PC-9 (cell line): ENCODE measurements at regions not wholly inside any gene's neighbourhood (a gene's known extent, or its start where the extent isn't known, plus 50 kb on each side); places are given as distances from the start of the nearest gene placed in this dataset.

ENCODE experiments used
- BruUV-seq: library from RNA; stranded (reverse); fragments of 400-500 nt; replicated peaks from 2 replicates; lab custom pipeline; 2021; lab: Mats Ljungman, UMichigan
- CTCF ChIA-PET: fragments of 300-600 bp; sonication (Branson Sonifier 250); formaldehyde crosslinking; loops from one replicate; lab custom pipeline; 2022; ENCODE audit warnings: antibody characterized with exemption; lab: Charles Lee
- POLR2A ChIA-PET: fragments of 300-600 bp; sonication (Branson Sonifier 250); formaldehyde crosslinking; loops from one replicate; lab custom pipeline; 2022; ENCODE audit warnings: antibody characterized with exemption; ENCODE audit not compliant: unreplicated experiment; lab: Charles Lee
- DNase-seq, 2 experiments: peaks; one replicate each; pipeline versions ENCODE4 v3.0.0 to v3.0.0-alpha.2; 2015 to 2022; ENCODE audit warnings: mixed read lengths in 1 of 2
- H2AFZ ChIP-seq: fragments of 200-600 bp; sonication (generic); 2 replicates; pipeline ENCODE4 v1.8.1; 2017; ENCODE audit warnings: antibody characterized with exemption
- H3F3A ChIP-seq: fragments of 200-600 bp; sonication (generic); 2 replicates; pipeline ENCODE4 v1.8.1; 2017; ENCODE audit warnings: antibody characterized with exemption, mild to moderate bottlenecking, low read depth; ENCODE audit not compliant: insufficient read depth
- H3K27ac ChIP-seq: fragments of 200-600 bp; sonication (generic); 2 replicates; pipeline ENCODE4 v1.6.1; 2016; ENCODE audit warnings: mixed run types
- H3K27me3 ChIP-seq: fragments of 200-600 bp; sonication (generic); 2 replicates; pipeline ENCODE4 v1.6.1; 2016; ENCODE audit warnings: low read depth, mixed run types; ENCODE audit not compliant: insufficient read depth
- H3K36me3 ChIP-seq: fragments of 200-600 bp; sonication (generic); 2 replicates; pipeline ENCODE4 v1.6.1; 2016; ENCODE audit warnings: low read depth, mixed run types
- H3K4me1 ChIP-seq: fragments of 200-600 bp; sonication (generic); replicated peaks from 2 replicates; pipeline ENCODE4 v1.6.1; 2016; ENCODE audit warnings: mixed run types; ENCODE audit not compliant: insufficient read depth
- H3K4me2 ChIP-seq: fragments of 200-600 bp; sonication (generic); 2 replicates; pipeline ENCODE4 v1.6.1; 2017; ENCODE audit warnings: mixed run types
- H3K4me3 ChIP-seq: fragments of 200-600 bp; sonication (generic); 2 replicates; pipeline ENCODE4 v1.6.1; 2016; ENCODE audit warnings: mixed run types
- H3K79me2 ChIP-seq: fragments of 200-600 bp; sonication (generic); 2 replicates; pipeline ENCODE4 v1.6.1; 2017; ENCODE audit warnings: low read depth, mixed run types
- H3K9me2 ChIP-seq: fragments of 200-600 bp; sonication (generic); 2 replicates; pipeline ENCODE4 v1.8.1; 2017; ENCODE audit warnings: mild to moderate bottlenecking; ENCODE audit not compliant: insufficient read depth
- H3K9me3 ChIP-seq: fragments of 200-600 bp; sonication (generic); 2 replicates; pipeline ENCODE4 v1.8.1; 2016; ENCODE audit warnings: low read depth; ENCODE audit not compliant: insufficient read depth
- H4K20me1 ChIP-seq: fragments of 200-600 bp; sonication (generic); 2 replicates; pipeline ENCODE4 v1.8.1; 2017; ENCODE audit not compliant: insufficient read depth
- CTCF ChIP-seq: fragments of 200-600 bp; sonication (generic); conservative IDR thresholded peaks from 2 replicates; pipeline ENCODE4 v1.6.1; 2017; ENCODE audit warnings: mixed run types, antibody characterized with exemption, mild to moderate bottlenecking, moderate library complexity
- EZH2 ChIP-seq: fragments of 200-600 bp; sonication (generic); IDR thresholded peaks from 2 replicates; pipeline ENCODE4 v1.8.0; 2017; ENCODE audit warnings: antibody characterized with exemption, low read depth
- intact Hi-C: fragments of 100-400 bp; cut with micrococcal nuclease; formaldehyde crosslinking; loops from one replicate; pipeline ENCODE4 v1.10.0; 2022; ENCODE audit not compliant: unreplicated experiment

DNA sequence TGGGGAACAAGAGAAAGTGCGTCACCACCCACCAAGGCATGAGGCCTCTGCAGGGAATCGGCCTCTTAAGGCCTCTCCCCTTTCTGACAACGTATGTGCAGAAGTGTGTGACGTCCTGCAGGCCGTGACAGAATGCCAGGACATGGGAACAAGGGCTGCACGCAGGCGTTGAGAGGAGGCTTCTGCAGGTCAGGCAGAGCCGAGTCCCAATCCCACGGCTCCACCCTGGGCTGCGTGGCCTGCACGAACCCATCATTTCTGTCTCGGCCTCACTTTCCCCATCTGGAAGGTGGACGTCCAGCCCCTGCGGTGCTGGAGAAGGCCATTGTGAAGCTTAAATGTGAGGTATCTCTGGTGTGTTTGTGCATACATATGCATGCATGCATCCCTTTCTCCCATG is 61.8 kb downstream of the SHANK2 start:
- POLR2A ChIA-PET: no interaction called here
- Histone ChIP-seq H3K4me3 (no peak overlapping the region), H3K4me1 (no peaks in the 10 kb centered on the region), H3K27me3 (no peaks in the 10 kb centered on the region), H3K4me2 (no peak overlapping the region), H3K9me3 (no peaks in the 10 kb centered on the region), H2AFZ (no peak overlapping the region), H3K27ac (no peak overlapping the region), H3K36me3 (no peaks in the 10 kb centered on the region), H3K79me2 (no peaks in the 10 kb centered on the region), H3F3A (no peaks in the 10 kb centered on the region), H3K9me2 (no peaks in the 10 kb centered on the region), H4K20me1 (0 out of 2 replicates have a peak, but pooled peaks cover 5% of the 10 kb centered on the region)
- TF ChIP-seq EZH2 (no peak), CTCF (no peak)
- intact Hi-C loops: no loop called here
- no peak for DNase-seq
- CTCF ChIA-PET: no interaction called here
- no TSS peak for BruUV-seq

DNA sequence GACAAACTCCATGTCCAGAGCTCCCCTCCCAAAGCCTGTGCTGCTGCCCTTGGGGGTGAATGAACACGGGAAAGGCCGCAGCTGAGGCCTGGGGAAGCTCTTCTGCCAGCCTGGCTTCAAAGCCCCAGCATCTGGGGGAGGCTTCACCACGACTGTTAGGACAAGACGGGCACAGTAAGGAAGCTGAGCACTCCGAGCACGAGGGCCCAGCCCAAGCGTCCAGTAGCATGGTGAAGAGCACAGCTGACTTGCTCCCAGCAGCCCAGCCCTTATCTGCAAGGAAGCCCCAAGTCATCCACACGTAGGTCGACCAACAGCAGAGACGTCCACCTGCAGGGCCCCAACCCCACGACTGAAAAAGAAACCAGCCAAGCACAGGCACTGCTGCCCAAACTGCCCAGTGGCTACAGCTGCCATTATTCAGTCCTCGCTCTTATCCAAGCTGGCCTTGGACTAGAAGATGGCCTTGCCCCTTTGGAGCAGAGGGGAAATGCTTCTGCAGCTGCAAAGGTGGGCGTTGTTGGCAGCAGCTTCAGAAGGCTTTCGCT is 62.5 kb downstream of the SHANK2 start:
- Histone ChIP-seq H4K20me1 (0 out of 2 replicates have a peak, but pooled peaks cover 4% of the 10 kb centered on the region), H3K4me1 (no peaks in the 10 kb centered on the region), H3K79me2 (no peaks in the 10 kb centered on the region), H3K27me3 (no peaks in the 10 kb centered on the region), H3K9me2 (no peaks in the 10 kb centered on the region), H3K4me3 (no peak overlapping the region), H3K36me3 (no peaks in the 10 kb centered on the region), H3F3A (no peaks in the 10 kb centered on the region), H3K4me2 (no peak overlapping the region), H2AFZ (no peak overlapping the region), H3K27ac (no peak overlapping the region), H3K9me3 (no peaks in the 10 kb centered on the region)
- no TSS peak for BruUV-seq
- intact Hi-C loops: no loop called here
- no peak for TF ChIP-seq EZH2
- no peak for TF ChIP-seq CTCF
- ChIA-PET POLR2A (no interaction called here), CTCF (no interaction called here)
- DNase-seq: no peak

DNA sequence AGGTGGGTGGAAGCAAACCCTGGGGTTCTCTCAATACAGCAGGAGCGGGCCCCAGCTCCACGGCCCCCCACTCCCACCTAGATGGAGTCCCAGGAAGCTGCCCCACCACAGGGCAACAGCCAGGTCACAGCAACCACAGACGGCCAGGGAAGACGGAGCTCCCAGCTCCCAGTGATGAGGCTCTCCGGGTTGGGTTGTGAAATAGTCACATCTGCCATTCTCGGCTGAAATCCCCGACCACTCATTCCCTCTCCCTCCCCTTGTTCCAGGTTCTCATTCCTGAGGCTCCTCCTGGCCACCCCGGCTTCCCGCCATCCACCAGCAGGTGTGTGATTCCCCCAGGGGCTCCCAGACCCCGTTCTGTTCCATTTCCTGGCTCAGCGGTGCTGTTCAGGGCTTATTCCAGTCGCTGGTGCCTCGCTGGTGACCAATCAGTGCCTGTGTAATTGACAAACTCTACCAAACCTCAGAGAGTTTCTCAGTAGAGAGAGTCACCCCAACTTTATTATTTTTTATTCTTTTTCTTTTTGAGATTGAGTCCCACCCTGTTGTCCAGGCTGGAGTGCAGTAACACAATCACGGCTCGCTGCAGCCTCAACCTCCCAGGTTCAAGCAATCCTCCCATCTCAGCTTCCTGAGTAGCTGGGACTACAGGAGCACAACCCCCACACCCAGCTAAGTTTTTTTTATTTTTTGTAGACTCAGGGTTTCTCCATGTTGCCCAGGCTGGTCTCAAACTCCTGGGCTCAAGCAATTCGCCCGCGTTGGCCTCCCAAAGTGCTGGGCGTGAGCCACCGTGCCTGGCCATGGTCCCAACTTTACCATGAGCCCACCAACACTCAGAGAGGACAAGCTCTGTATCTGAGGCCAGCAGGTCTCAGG is 63.2 kb downstream of the SHANK2 start:
- intact Hi-C loops: no loop called here
- Histone ChIP-seq H3K4me3 (no peak overlapping the region), H4K20me1 (no peaks in the 10 kb centered on the region), H3K27me3 (no peaks in the 10 kb centered on the region), H3K9me3 (no peaks in the 10 kb centered on the region), H3F3A (no peaks in the 10 kb centered on the region), H3K79me2 (no peaks in the 10 kb centered on the region), H3K36me3 (no peaks in the 10 kb centered on the region), H2AFZ (no peak overlapping the region), H3K27ac (no peak overlapping the region), H3K4me1 (no peaks in the 10 kb centered on the region), H3K9me2 (no peaks in the 10 kb centered on the region), H3K4me2 (no peak overlapping the region)
- TF ChIP-seq EZH2 (no peak), CTCF (no peak)
- DNase-seq: no peak
- ChIA-PET POLR2A (no interaction called here), CTCF (no interaction called here)
- BruUV-seq: no TSS peak
